Activated CD4-positive, alpha-beta memory T cell treated with anti-CD3 and anti-CD28 coated beads for 36 hours (primary cell): ENCODE measurements at regions not wholly inside any gene's neighbourhood (a gene's known extent, or its start where the extent isn't known, plus 50 kb on each side); places are given as distances from the start of the nearest gene placed in this dataset.
"Not testable (repeated sequence)": the region's sequence is repeated elsewhere in the genome, so short reads cannot be mapped to it uniquely, and the experiment has no call there.

Source experiments
- CTCF ChIA-PET: fragments of 350-600 bp; sonication (Branson Sonifier 250); formaldehyde crosslinking; loops from one replicate; lab custom pipeline; 2021; ENCODE audit warnings: antibody characterized with exemption, inconsistent platforms; lab: Charles Lee
- POLR2A ChIA-PET: fragments of 350-600 bp; sonication (Branson Sonifier 250); formaldehyde crosslinking; loops from one replicate; lab custom pipeline; 2021; ENCODE audit warnings: antibody characterized with exemption; lab: Charles Lee
- DNase-seq: peaks from one replicate; pipeline ENCODE4 v3.0.0-alpha.2; 2020
- H3K27ac Mint-ChIP-seq: one replicate; pipeline ENCODE4 v1.8.0; 2021; ENCODE audit warnings: mixed read lengths
- H3K27me3 Mint-ChIP-seq: one replicate; pipeline ENCODE4 v1.8.0; 2021; ENCODE audit warnings: mixed read lengths
- H3K36me3 Mint-ChIP-seq: one replicate; pipeline ENCODE4 v1.8.0; 2021; ENCODE audit warnings: mixed read lengths
- H3K4me1 Mint-ChIP-seq: one replicate; pipeline ENCODE4 v1.8.0; 2021; ENCODE audit warnings: low read depth, mixed read lengths
- H3K4me3 Mint-ChIP-seq: one replicate; pipeline ENCODE4 v1.8.0; 2021; ENCODE audit warnings: mild to moderate bottlenecking, mixed read lengths
- H3K9me3 Mint-ChIP-seq: one replicate; pipeline ENCODE4 v1.8.0; 2021; ENCODE audit warnings: mixed read lengths
- intact Hi-C: fragments of 100-400 bp; cut with micrococcal nuclease; formaldehyde crosslinking; loops from one replicate; pipeline ENCODE4 v1.15.1; 2023

DNA sequence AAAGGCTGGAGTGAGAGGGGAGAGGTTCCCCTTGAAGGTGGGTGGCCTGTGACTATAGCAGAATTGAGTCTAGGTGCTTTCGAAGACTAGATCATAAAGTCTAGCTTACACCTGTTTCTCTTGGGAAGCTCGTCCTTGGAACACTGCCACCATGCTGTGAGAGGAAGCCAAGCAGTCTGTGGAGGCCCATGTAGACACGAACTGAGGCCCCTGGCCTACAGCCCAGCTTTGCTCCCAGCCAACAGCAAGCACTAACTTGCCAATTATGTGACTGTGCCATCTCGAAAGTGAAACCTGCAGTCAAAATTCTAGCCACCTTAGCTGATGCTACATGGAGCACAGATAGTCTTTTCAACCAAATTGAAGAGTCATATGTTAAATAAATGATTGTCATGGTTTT lies 190.5 kb upstream of the NECTIN3 start:
- Mint-ChIP-seq H3K4me3 (no peak overlapping the region), H3K36me3 (no peaks in the 10 kb centered on the region), H3K4me1 (no peaks in the 10 kb centered on the region), H3K27ac (no peak overlapping the region), H3K27me3 (no peaks in the 10 kb centered on the region), H3K9me3 (no peaks in the 10 kb centered on the region)
- ChIA-PET POLR2A (interaction anchor here (0.6 kb wide), 1 partner anchor 125 kb away, joined by 3 read pairs; no protein-coding TSS in a partner anchor), CTCF (no interaction called here)
- DNase-seq = peak; percentile 20
- intact Hi-C loops = no loop called here

DNA sequence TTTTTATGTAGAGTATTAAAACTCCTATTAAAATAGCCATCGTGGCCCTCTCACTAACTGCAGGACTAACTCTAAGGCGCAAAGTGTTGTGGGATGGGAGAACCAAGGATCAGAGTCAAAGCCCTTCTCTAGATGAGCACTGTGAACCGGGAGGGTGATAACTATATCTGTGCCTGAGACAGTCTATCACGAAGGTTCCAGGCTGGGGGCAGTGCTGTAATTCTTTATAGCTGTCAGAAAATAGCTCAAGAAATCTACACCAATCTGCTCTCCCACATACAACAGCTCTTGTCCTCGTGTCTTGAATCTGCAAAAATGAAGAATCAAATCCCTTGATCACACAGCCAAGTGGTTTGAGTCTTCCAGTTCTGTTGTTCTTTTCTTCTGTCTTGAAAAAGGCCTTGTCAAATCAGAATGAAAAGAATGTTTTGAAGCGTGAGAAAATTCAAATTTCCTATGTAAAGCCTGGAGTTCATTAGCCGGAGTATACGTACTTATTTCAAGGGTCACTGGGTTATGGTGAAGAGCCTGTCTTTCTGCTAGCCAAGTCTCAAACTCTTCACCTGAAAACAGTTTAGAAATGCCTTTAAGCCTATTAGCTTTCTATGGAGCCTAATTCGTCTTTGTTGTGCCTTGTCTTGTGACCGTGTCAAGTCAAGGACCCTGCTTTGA lies 185.3 kb upstream of the NECTIN3 start:
- DNase-seq = no peak
- H3K4me1 Mint-ChIP-seq = no peaks in the 10 kb centered on the region
- intact Hi-C loops = no loop called here
- ChIA-PET POLR2A (no interaction called here), CTCF (no interaction called here)
- no peaks in the 10 kb centered on the region for H3K27me3 Mint-ChIP-seq
- no peaks in the 10 kb centered on the region for H3K36me3 Mint-ChIP-seq
- H3K9me3 Mint-ChIP-seq = no peaks in the 10 kb centered on the region
- H3K27ac Mint-ChIP-seq = no peak overlapping the region
- no peak overlapping the region for H3K4me3 Mint-ChIP-seq

DNA sequence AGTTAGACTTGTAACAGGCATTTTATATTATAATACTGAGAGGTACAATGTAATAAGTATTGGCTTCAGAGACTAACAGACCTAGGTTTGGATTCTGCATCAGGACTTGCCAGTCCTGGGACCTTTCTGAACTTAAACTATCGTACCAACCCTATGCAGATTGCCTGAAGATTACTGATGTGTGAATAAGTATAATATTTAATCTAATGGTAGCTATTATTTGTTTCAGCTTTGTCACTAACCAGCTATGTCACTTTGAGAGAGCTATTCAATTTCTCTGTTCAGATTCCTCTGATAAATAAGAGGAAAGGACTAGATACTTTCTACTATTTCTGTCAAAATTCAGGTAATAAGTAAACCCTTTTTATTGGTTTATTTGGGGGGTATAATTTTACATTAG lies 184.4 kb upstream of the NECTIN3 start:
- intact Hi-C loops = no loop called here
- no peaks in the 10 kb centered on the region for H3K27me3 Mint-ChIP-seq
- H3K27ac Mint-ChIP-seq = no peak overlapping the region
- no peaks in the 10 kb centered on the region for H3K4me1 Mint-ChIP-seq
- H3K4me3 Mint-ChIP-seq = no peak overlapping the region
- POLR2A ChIA-PET = no interaction called here
- no peak for DNase-seq
- CTCF ChIA-PET = no interaction called here
- no peaks in the 10 kb centered on the region for H3K36me3 Mint-ChIP-seq
- H3K9me3 Mint-ChIP-seq = no peaks in the 10 kb centered on the region

DNA sequence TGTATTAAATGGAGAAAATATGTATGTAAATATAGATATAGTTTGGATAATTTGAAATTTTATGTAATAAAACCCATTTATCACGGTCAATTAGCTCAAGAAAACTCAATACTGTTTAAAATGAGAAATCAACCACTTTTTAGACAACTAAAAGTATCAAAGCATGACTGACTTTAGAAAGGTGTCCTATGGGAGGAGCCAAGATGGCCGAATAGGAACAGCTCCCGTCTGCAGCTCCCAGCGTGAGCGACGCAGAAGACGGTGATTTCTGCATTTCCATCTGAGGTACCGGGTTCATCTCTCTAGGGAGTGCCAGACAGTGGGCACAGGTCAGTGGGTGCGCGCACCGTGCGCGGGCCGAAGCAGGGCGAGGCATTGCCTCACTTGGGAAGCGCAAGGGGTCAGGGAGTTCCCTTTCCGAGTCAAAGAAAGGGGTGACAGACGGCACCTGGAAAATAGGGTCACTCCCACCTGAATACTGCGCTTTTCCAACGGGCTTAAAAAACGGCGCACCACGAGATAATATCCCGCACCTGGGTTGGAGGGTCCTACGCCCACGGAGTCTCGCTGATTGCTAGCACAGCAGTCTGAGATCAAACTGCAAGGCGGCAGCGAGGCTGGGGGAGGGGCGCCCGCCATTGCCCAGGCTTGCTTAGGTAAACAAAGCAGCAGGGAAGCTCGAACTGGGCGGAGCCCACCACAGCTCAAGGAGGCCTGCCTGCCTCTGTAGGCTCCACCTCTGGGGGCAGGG lies 182.8 kb upstream of the NECTIN3 start:
- H3K9me3 Mint-ChIP-seq, CTCF ChIA-PET, H3K4me1 Mint-ChIP-seq, DNase-seq, POLR2A ChIA-PET, H3K36me3 Mint-ChIP-seq, H3K27ac Mint-ChIP-seq, intact Hi-C loops, H3K4me3 Mint-ChIP-seq, H3K27me3 Mint-ChIP-seq: not testable (repeated sequence)

DNA sequence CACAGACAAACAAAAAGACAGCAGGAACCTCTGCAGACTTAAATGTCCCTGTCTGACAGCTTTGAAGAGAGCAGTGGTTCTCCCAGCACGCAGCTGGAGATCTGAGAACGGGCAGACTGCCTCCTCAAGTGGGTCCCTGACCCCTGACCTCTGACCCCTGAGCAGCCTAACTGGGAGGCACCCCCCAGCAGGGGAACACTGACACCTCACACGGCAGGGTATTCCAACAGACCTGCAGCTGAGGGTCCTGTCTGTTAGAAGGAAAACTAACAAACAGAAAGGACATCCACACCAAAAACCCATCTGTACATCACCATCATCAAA lies 182.3 kb upstream of the NECTIN3 start:
- H3K4me3 Mint-ChIP-seq, POLR2A ChIA-PET, H3K4me1 Mint-ChIP-seq, intact Hi-C loops, H3K36me3 Mint-ChIP-seq, H3K27ac Mint-ChIP-seq, H3K27me3 Mint-ChIP-seq, H3K9me3 Mint-ChIP-seq, CTCF ChIA-PET, DNase-seq: not testable (repeated sequence)

DNA sequence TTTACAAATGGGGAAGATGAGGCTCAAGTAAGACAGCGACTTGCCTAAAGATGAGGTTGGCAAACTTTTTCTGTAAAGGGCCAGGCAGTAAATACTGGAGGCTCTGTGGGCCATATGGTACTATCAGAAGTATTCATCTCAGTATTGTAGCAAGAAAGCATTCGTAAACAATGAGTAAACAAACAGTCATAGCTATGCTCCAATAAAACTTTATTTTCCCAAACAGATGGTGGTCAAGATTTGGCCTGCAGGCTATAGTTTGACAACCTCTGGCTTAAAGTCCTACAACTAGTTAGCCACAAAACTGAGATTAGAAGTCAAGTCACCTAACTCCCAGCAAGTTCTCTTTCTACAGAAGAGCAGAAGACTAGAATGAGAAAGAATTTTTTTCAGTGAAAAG lies 177.0 kb upstream of the NECTIN3 start:
- H3K27me3 Mint-ChIP-seq = no peaks in the 10 kb centered on the region
- ChIA-PET CTCF (no interaction called here), POLR2A (no interaction called here)

DNA sequence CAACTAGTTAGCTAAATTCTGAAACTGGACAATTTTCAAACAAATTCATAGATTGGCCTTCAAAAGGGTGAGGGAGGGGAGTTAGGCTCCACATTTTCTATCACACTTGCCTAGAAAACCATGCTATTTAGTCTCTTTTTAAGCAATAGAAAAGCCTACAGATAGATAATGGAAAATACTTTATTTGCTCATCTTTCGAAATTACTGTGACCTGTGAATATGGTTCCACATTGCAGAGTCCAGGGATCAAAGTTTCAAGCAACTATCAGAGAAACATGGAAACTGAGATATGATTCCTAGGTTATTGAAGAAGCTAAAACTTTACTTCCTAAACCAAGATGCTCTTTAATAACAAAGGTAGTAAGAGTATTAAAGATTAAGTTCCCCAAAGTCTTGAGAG lies 176.6 kb upstream of the NECTIN3 start:
- H3K27ac Mint-ChIP-seq = no peak overlapping the region
- POLR2A ChIA-PET = no interaction called here

More for the DNA sequence above, 177.0 kb upstream of the NECTIN3 start:
- no peak overlapping the region for H3K4me3 Mint-ChIP-seq
- no peak overlapping the region for H3K27ac Mint-ChIP-seq
- no peaks in the 10 kb centered on the region for H3K9me3 Mint-ChIP-seq
- DNase-seq = no peak
- intact Hi-C loops = no loop called here
- H3K36me3 Mint-ChIP-seq = no peaks in the 10 kb centered on the region
- no peaks in the 10 kb centered on the region for H3K4me1 Mint-ChIP-seq

DNA sequence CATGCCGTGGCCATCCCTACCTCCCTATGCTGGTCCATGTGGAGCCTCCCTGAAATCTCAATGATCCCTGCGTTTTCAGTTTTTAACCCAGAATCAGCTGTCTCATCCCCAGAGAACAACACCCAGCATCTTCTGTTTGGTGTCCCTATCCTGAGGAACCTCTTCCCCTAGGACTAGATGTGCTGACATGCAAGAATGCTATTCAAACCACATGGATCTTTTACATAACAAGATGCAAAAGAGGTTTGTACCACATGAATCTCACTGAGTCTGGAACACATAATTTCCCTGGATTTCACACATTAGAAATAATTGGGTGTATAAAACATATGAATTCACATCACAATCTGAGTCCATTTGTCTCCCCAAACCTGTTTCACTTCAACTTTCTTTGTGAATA lies 174.6 kb upstream of the NECTIN3 start:
- no peak overlapping the region for H3K4me3 Mint-ChIP-seq
- no peaks in the 10 kb centered on the region for H3K4me1 Mint-ChIP-seq
- intact Hi-C loops = no loop called here
- ChIA-PET POLR2A (no interaction called here), CTCF (interaction anchor here (0.6 kb wide), 1 partner anchor 70 kb away, joined by 3 read pairs; no protein-coding TSS in a partner anchor)
- H3K27me3 Mint-ChIP-seq = no peaks in the 10 kb centered on the region
- no peak overlapping the region for H3K27ac Mint-ChIP-seq
- H3K9me3 Mint-ChIP-seq = no peaks in the 10 kb centered on the region
- H3K36me3 Mint-ChIP-seq = no peaks in the 10 kb centered on the region
- DNase-seq = no peak

More for the DNA sequence above, 176.6 kb upstream of the NECTIN3 start:
- H3K4me3 Mint-ChIP-seq = no peak overlapping the region
- DNase-seq = no peak
- no peaks in the 10 kb centered on the region for H3K36me3 Mint-ChIP-seq
- H3K27me3 Mint-ChIP-seq = no peaks in the 10 kb centered on the region
- intact Hi-C loops = no loop called here
- no peaks in the 10 kb centered on the region for H3K9me3 Mint-ChIP-seq
- CTCF ChIA-PET = no interaction called here
- no peaks in the 10 kb centered on the region for H3K4me1 Mint-ChIP-seq

DNA sequence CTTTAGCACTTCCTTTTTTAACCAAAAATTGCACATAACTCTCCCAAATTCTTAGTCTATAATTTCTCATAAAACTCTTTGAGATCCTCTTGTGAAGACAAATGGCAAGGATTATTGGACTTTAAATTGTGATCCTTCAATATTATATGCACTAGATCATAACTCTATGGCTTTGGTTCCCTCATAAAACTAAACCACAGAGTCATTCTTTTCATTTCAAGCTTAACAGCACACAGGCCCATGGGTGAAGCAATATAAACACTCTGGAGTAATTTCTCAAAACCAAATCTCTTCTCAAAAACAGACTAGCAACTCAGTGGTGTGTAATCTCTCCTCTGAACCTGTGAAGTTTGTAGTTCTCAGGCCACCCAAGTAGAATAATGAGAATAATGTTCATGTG lies 171.0 kb upstream of the NECTIN3 start:
- no peaks in the 10 kb centered on the region for H3K4me1 Mint-ChIP-seq
- H3K4me3 Mint-ChIP-seq = no peak overlapping the region
- ChIA-PET CTCF (no interaction called here), POLR2A (no interaction called here)
- H3K27ac Mint-ChIP-seq = no peak overlapping the region
- intact Hi-C loops = no loop called here
- DNase-seq = no peak
- H3K36me3 Mint-ChIP-seq = no peaks in the 10 kb centered on the region
- no peaks in the 10 kb centered on the region for H3K9me3 Mint-ChIP-seq
- H3K27me3 Mint-ChIP-seq = no peaks in the 10 kb centered on the region

DNA sequence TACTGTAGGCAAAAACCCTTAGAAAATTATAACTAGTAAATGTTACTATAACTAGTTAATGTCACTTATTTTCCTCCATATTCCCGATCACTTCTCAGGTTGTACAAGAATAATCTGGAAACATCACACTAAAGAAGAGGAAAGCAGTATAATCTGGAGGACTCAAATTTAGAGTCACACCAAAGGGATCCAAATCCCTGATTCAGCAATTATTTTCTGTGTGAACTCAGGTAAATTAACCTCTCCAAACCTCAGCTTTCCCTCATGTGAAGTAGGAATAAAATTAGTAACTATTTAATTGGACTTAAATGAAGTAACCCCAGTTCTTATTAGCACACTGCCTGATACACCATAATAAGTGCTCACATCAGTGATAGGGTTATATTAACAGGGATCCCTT lies 170.1 kb upstream of the NECTIN3 start:
- no peaks in the 10 kb centered on the region for H3K27me3 Mint-ChIP-seq
- no peak for DNase-seq
- no peak overlapping the region for H3K27ac Mint-ChIP-seq
- no peaks in the 10 kb centered on the region for H3K9me3 Mint-ChIP-seq
- H3K4me1 Mint-ChIP-seq = no peaks in the 10 kb centered on the region
- intact Hi-C loops = no loop called here
- H3K36me3 Mint-ChIP-seq = no peaks in the 10 kb centered on the region
- CTCF ChIA-PET = interaction anchor here (0.6 kb wide), 1 partner anchor 18 kb away, joined by 4 read pairs; no protein-coding TSS in a partner anchor
- POLR2A ChIA-PET = no interaction called here
- H3K4me3 Mint-ChIP-seq = no peak overlapping the region

DNA sequence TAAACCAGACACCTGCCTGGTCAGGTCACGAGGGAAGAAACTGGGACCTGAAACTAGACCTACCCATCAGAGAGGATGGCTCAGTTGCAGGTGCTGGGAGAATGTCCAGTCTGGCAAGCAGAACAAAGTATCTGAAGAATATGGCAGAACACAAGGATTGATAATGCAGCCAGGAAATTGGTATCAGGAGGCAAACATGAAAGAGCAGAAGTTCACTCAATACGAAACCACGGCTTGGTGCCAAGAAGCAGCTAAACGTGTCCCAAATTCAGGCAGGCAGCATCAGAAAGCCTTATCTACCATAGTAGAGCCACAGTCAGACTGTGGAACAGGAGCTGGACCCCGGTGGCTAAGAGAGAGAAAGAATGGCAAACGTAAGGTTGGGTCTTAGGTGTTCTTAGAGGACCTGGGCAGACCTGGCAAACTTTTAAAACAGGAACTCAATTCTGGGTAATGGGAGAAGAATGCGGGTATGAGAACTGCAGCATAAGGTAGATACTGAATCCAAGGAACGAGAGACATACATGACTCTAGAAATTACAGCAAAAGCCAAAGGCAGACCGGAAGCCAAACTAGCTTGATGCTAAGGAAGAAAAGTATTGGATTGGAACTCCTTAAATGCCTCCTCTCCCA lies 169.0 kb upstream of the NECTIN3 start:
- H3K36me3 Mint-ChIP-seq = no peaks in the 10 kb centered on the region
- ChIA-PET POLR2A (no interaction called here), CTCF (no interaction called here)
- no peaks in the 10 kb centered on the region for H3K9me3 Mint-ChIP-seq
- no peak overlapping the region for H3K4me3 Mint-ChIP-seq
- DNase-seq = no peak
- no peaks in the 10 kb centered on the region for H3K27me3 Mint-ChIP-seq
- no peak overlapping the region for H3K27ac Mint-ChIP-seq
- no peaks in the 10 kb centered on the region for H3K4me1 Mint-ChIP-seq
- intact Hi-C loops = no loop called here

DNA sequence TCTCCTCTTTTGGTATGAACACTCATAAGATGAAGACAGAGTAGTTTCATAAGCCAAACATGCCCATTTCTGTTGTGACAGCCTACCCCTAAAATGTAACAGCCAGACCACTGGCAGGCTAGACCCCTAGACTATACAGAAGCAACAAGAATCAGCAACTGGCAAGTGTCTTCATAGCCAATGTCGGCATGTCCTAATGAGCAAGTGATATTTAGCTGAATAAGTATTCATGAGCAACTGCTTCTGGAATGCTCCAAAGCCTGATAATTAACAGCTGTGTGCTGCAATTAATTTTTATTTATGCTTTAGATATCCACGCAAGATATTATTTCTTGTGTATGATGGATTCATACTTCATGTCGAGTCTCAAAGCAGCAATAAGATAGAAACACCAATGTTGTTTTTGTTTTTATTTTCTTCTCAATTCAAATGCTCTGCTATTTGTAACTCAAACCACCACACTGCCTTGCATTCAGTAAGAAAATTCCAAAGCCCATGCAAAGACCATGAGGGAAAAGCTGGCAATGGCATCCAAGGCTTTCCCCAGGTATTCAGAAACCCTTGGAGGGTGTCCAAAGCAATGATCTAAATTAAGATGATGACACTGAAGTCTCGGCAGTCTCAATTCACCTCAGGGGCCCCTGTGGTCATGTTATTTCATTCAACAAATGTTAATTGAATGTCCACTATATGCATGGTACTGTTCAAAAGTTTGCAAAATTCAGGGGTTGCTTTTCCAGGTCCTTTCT lies 167.7 kb upstream of the NECTIN3 start:
- CTCF ChIA-PET = no interaction called here
- POLR2A ChIA-PET = no interaction called here
- H3K27me3 Mint-ChIP-seq = no peaks in the 10 kb centered on the region
- intact Hi-C loops = no loop called here
- H3K9me3 Mint-ChIP-seq = no peaks in the 10 kb centered on the region
- H3K4me1 Mint-ChIP-seq = no peaks in the 10 kb centered on the region
- no peak overlapping the region for H3K27ac Mint-ChIP-seq
- no peaks in the 10 kb centered on the region for H3K36me3 Mint-ChIP-seq
- DNase-seq = no peak
- no peak overlapping the region for H3K4me3 Mint-ChIP-seq
